ENCODE measurements at regions not wholly inside any gene's neighbourhood (a gene's known extent, or its start where the extent isn't known, plus 50 kb on each side); places are given as distances from the start of the nearest gene placed in this dataset.

DNA sequence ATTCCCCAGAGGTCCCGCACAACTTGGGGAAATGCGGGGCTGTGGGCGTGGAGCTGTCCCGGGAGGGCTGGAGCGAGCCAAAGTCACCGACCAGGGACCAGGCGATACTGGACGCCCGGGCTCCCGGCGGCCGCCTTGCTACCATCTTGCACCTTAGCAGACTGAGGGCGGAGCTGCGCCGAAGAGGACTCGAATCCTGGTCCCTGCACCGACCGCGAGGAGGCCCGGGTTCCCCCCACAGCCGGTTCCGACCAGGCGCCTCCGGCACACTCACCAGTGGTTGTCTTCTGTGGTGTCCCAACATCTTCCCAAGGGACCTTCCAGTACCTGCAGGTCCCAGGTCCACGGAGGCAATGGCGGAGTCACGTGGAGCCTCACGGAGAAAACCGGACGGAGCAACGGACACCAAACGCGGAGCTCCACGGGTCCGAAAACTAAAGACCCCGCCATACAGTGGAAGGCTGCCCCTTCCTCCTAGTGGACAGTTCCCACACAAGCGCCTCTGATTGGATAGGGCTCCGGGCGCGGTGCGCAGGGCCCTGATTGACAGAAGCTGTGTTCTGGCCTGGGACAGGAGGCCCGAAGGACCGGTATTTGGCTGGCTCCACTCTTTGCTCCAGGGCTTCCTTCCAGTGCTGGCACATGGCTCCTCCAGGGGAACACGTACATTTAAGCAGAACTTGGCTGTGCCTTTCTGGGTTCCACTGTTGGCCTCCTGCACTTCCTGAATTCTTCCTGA lies 124.6 kb upstream of the ZNF479 start:
- no peak for DNase-seq

DNA sequence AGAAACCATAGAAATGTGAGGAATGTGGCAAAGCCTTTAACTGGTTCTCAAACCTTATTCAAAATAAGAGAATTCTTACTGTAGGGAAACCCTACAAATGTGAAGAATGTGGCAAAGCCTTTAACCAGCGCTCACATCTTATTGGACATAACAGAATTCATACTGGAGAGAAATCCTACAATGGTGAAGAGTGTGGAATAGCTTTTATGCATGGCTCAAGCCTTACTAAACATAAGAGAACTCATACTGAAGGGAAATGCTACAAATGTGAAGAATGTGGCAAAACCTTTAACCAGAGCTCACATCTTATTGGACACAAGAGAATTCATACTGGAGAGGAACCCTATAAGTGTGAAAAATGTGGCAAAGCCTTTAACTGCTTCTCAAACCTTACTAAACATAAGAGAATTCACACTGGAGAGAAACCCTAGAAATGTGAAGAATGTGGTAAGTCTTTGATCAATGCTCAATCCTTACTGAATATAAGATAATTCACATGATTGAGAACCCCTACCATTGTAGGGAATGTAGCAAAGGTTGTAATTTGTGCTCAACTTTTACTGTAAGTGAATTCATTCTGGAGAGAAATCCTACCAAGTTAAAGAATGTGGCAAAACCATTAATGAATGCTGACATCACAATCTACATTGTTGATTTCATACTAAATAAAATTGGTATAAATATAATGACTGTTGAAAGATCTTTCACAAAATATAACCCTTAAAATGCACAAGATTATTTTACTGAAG lies 142.5 kb upstream of the ZNF479 start:
- no peak for DNase-seq

DNA sequence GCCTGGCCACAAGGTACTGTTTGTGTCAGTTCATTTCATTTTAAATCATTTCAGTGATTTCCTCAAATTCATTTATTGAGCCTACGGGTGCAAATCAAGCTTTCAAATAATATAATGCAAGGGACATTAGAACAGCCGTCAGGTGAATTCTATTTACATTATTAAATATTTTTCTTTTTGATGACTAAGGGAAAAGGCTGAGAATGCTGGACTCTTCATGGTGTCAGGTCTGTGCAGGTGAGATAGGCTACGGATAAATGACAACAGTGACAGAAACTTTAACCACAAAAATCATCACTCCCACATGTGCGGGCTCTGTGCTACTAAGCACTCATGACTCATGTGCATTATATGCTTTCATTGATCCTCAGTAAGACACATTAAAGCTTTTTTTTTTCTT lies 149.2 kb upstream of the ZNF716 start:
- DNase-seq, result no peak

DNA sequence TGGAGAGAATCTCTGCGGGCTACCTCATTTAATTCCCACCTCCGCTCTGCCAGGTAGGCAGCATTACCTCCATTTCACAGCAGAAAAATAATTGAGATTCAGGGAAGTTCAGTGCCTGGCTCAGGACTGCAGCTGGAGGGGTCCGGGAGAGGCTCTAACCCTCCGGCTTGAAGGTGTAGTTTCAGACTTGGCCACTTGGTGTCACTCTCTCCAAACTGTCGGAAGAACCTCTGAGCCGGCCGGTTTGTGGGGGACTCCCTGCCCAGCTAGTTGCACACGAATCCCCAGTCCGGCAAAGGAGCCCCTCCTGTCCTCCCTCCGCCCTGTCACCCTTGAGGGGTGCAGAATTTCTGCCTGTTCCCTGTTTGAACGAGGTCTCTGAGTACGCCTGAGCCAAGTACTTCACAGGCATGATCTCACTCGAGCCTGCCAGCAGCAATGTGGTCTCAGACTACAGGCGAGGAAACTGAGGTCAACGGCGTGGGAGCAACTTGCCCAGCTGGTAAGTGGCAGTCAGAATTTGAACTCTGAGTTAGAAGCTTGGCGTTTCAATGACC lies 144.7 kb upstream of the ZNF716 start:
- DNase-seq, result no peak

DNA sequence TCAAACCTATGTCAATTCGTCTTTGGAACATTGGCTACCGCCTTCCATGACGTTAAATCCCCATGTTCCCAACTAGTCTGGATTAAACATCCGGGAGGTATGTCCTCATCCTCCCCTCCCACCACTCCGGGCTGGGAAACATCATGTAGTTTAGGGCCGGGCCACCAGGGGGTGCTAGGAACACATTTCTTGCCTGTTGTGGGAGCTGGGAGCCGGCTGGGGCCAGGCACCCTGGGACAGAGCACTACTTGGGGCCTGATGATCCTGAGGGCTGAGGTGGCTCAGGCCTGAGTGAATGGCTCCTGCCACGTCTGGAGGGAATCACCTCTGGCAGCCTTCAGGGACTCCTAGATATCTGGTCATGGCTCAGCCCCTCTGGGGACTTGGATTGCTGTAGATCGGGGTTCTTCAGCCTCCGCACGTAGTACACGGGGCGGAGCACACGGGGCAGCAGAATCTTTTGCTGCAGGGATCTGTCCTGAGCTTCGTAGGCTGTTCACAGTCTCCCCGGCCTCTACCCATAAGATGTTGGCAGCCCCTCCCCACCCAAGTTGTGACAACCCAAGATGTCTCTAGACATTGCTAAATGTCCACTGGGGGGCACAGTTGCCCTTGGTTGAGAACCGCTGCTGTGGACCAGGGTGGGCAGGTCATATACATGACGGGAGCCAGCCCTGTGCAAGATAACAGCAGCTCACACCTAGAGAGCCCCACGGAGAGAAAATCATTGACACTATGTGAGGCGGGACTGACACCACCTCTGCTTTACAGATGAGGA lies 141.2 kb upstream of the ZNF716 start:
- DNase-seq, result peak; percentile 1

DNA sequence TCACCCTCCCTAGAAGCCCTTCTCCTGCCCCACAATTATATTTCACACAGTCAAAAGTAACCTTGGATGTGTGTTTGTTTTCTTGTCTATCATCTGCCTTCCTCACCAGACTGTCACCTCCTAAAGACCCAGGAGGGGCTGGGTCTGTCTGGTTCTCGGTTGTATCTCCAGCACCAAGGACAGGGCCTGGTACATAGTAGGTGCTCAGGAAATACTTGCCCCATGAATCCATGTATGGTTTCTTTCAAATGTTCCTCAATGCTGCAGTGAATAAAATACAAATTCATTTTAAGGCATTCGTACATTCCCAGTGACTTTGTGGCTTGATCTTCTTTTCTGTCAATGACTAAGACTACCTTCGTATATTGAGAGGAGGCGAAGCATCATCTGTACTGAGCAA lies 122.9 kb upstream of the ZNF716 start:
- DNase-seq, result no peak

DNA sequence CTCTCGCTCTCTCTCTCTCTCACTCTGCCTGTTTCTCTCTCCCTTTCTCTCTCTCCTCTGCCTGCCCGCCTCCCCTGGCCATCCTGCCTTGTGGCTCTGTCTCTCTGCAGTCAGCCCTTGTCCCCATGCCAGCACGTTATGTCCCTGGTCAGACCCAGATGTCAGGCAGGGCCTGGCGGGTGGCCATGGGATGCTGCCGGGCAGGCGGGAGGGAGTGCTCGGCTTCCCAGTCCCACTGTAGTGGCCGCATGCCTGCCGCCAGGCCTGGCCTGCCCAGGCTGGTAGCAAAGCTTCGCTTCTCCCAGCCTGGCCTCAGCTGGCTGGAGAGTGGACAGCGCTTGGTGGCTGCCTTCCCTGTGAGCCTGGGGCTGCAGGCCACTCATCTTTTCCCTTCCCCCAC lies 121.5 kb upstream of the ZNF716 start:
- DNase-seq, result no peak

DNA sequence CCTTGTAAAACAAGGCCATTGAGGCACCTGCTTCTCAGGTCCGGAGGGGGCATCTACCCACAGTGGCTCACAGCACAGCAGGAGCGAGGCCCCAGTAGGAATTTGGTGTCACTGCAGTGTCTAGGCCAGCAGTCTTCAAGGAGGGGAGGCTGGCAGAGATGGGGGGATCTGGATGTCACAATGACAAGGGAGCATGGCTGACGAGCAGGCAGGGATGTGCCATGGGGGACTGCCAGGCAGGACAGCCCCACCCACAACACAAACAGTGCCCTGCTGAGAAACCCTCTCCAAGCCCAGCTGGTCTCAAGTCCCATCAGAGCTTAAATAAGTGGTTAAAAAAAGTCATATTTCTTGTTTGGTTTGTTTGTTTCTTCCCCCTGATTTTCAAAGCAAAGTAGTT lies 121.0 kb upstream of the ZNF716 start:
- DNase-seq, result no peak

DNA sequence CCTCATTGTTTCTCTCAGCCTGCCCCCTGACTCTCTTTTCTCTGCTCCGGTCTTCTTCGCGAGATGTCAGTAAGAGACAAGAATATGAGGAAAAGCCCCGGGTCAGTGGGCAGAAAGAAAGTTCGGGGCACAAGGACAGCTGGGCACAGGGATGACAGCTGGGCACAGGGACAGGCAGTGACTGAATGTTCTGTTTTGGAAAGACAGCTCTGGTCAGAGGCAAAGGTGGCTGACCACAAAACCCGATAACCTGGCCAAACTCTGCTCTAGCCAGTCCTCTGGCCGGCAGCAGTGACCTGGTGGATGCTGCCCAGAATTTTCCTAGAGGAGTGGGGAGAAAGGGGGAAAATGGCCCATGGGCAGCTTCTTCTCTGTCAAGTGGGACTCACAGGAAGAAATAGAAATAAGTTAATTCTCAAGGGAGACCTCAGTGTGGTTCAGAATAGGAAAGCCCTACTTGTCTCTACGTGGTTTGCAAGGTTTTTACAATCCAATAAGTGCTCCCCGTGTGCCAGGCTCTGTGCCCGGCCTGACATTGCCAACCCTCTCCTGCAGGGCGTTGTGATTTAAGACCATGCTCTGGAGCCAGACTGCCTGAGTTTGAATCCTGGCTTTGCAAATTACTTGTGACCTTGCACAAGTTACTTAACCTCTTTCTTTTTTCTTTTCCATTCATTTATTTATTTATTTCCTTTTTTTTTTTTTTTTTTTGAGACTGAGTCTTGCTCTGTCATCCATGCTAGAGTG lies 110.6 kb upstream of the ZNF716 start:
- no peak for DNase-seq

DNA sequence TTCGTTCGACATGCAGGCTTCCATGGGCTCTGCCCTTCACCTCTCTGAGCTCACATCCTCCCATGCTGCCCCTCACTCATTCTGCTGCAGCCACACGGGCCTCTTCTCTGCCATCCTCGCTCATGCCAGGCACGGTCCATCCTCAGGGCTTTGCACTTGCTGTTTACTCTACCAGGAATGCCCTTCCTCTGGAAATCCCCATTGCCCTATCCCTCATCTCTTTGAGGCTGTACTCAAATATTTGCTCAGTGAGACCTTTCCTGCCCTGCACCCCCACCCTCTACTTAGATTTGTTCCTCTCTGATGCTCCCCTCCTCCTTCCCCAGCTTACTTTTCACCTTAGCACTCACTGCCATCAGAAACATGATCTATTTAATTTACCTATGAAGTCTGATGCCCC lies 107.0 kb upstream of the ZNF716 start:
- DNase-seq, result no peak

DNA sequence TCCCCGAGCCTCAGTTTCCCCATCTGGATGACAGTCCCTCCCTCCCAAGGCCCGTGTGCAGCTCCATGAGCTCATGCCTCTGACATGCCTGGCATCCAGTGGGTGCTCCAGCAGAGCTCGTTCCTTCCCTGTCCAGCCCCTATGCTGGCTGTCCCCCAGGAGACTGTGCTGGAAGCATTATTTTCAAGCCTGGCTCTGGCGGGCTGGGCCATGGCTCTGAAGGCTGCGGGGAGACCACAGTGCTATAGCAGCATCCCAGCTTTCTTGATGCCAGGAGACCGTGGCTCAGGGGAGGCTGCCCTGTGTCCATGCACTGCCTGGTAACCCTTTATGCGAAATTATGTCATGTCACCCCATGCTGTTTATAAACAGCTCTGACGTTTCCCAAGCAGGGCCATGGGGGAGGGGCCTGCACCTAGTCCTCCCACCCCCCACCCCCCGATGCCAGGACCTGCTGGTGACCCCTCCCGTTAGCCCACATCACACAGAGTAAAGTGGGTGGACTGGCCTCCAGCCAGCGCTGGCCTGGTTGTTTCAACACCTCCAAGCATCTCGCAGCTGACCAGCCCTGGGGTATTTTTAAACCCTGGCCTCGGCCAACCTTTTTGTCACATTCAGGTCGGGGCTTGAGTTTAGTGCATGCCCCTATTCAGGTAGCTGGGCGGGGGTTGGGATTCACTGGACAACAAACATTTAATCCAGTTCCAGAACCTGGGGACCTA lies 105.9 kb upstream of the ZNF716 start:
- DNase-seq, result no peak

DNA sequence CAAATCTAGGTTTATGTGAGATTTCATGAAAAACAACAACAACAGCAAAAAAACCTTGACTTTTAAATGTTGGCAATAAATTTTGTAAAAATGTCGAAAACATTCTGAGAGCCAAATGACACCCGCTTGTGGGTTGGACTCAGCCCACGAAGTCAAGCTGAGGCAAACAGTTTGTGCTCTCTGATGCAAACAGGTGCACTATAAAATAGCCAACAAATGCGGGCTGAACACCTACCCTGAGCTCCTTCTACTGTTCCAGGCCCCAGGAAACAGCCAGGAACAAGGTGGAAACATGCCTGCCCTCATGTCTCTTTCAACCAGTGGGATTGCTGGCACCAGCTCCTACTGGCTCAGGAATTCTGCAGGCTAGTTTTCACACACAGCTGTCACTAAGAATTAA lies 105.0 kb upstream of the ZNF716 start:
- DNase-seq, result no peak

DNA sequence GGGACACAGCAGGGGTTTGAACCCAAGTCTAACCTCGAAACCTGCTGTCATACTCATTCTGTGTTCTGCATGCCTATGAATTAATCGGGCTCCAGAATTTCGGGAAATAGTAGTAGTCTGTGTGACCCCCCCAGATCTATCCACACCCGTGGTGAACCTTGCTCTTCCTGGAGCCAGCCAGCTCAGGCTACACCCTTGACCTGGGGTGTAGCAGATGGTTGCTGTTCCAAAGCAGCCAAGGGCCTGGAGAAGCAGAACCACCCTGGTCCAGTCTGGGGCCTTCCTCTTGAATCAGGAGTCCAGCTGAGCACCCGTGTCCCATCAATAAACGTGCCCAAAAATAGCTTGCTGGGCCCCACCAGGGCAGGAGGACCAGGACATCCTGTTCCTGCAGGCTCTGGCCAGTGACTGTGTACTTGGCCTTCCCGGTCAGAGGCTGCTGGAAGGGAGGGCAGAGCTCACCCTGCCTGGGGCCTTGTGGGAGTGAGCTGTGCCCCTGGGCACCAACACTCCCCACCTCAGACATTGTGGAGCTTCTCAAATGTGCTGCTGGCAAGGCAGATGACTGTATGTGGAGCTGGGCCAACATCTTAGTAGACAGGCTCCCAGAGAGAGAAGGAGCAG lies 101.2 kb upstream of the ZNF716 start:
- DNase-seq, result no peak

DNA sequence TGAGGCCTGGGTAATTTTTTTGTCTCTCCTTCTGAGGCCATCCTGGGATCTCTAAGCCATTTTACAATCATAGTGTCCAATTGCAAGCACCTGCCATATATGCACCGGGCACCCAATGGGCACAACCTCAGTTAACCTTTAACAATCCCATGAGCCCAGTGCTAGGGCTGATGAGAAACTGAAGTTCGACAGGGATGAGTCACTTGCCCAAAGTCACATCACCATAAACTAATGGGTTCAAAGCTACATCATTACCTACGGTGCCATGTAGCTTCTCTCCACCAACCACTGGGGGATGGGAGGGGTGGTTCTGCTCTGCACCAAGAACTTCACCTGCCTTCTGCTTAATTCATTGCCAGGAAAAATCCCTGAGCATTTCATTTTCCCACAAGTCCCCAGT lies 95.8 kb upstream of the ZNF716 start:
- no peak for DNase-seq

DNA sequence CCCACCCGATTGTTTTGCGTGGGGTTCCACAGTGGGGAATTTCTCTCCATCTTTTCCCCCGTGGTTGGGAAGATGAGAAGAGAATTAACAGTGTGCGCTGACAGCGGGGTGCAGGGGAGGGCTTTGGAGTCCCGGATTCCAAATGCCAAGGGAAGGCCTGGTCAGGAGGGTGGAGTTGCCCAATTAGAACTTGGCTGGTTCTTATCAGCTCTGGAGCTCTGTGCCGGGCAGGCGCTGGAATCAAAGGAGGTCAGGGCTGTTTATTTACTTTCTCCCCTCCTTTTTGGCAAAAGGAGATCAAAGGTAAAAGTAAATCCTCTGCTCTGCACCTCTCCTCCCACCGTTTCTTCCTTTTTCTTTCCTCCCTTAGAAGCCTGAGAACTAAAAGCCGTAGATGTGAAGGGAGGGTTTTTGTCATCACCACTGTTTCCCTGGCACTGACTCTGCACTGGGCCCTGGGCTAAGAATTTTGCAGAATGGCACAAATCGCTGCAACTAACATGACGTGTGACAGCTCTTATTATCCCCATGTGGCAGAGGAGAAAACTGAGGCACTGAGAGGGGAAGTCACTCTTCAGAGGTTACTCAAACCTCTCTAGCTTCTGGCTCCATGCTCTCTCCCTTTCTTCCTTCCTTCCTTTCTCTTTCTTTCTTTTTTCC lies 95.2 kb upstream of the ZNF716 start:
- no peak for DNase-seq

DNA sequence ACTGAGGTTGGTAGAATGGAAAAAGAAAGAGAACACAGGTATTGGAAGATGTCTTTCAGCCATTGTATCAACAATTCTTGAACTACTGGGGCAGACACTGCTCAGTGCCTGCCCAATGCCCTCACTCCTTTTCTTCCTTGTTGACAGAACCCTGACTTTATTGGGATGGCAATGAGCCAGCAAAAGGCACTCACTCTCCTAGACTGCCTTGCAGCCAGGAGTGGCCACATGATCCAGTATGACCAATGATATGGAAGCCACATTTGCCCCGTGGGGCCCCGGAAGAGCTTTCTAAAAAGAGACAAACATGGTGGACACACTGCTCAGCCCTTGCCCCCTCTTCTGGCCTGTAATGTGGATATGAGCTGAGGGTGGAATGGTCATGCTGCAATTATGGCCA lies 88.6 kb upstream of the ZNF716 start:
- no peak for DNase-seq

DNA sequence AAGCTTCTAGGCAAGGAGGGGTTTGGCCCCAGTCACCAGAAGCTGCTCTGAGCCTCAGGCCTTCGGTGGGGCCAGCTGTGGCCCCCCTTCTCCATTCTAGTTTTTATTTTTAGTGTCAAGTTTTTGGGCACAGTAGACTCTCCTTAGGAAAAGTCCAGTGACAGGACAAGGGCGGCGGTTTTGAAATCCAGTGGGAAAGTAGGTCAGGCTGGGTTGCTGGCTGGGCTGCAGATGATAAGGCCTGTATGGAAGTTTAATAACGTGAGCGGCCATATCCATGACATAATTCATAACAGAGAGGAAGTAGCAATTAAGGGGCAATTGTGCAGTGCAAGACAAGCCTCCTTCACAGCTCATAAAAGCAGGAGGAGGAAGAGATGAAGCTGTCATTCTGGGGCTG lies 87.1 kb upstream of the ZNF716 start:
- no peak for DNase-seq

DNA sequence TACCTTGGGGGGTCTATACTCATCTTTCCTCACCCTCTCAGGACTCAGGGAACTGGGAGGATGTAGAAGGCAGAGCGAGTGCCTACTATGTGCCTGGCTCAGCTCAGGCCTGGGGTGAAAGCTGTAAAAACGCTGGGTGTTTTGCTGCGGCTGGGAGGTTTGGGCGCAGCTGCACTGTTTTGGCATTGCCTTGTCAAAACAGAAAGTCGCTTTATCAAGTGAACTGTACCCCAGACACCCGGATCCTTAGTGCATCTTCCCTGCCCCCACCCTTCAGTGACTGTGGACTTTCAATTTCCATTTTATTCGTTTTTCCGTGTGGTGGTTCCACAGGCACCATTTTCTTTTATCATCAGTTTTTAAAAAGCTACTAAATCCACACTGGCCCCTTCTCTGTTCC lies 86.7 kb upstream of the ZNF716 start:
- DNase-seq, result no peak

DNA sequence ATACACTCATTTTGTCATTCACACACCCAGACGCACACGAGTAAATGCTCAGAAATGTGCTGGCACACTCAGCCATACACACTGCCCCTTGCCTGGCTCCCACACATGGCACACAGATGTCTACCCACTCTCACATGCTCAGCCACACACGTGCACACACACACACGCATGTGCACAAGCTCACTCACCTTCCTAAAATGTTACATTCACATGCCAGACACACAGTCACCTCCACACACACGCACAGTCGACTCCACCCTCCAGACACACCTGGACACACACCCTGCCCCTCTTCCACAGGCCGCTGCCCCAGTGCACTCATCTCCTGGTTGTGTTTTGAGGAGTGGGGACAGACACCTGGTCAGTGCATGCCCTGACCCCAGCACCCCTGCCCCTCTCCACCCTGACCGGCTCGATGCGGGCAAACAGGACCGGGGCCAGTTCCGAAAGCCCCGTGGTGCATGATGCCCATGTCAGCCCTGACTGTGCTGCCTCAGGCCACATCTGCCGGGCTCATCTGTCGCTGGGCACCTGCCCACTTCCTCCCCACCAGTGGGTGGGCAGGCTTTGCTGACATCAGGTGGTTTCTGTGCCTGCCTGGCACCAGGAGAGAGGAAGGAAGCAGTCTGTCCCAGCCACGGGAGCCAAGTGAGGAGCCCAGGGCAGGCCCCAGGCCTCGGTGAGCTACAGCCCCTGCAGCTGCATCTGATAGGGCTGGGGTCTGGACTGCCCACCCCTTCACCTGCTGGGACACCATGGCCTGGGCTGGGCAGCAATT lies 84.9 kb upstream of the ZNF716 start:
- no peak for DNase-seq

DNA sequence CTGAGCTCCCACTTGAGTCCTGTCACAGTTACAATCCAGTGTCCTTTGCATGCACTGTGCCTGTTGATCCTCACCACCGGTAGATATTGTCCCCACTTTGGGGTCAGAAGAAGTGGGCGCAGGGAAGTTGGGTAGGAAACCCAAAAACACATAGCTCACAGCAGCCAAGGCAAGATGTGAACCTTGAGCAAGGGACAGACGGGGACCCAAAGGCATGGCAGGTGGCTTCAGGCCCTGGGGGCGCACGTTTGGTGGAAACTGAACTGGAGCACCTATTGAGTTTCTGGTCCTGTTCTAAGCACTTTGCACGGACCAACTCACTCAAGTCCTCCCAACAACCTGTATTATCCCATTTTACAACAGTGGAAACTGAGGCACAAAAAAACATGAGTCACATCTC lies 82.8 kb upstream of the ZNF716 start:
- no peak for DNase-seq

All from stimulated activated CD4-positive, alpha-beta T cell treated with anti-CD3 and anti-CD28 coated beads, Interleukin-1b, Interleukin-23, amount 100 ng/mL, for 48 hours (primary cell).